HEK293T (cell line): ENCODE measurements at regions not wholly inside any gene's neighbourhood (a gene's known extent, or its start where the extent isn't known, plus 50 kb on each side); places are given as distances from the start of the nearest gene placed in this dataset.

Experiments
- CTCF ChIA-PET: fragments of 350-600 bp; formaldehyde crosslinking; extraction: SDS; loops from one replicate; lab custom pipeline; 2021; ENCODE audit warnings: antibody characterized with exemption, inconsistent platforms; lab: Yijun Ruan, JAX
- POLR2A ChIA-PET: fragments of 350-600 bp; formaldehyde crosslinking; extraction: SDS; loops from one replicate; lab custom pipeline; 2020; ENCODE audit warnings: antibody characterized with exemption, inconsistent platforms; lab: Yijun Ruan, JAX
- DNase-seq: peaks from one replicate; pipeline ENCODE4 v3.0.0; 2012; ENCODE audit warnings: mixed read lengths; ENCODE audit errors: extremely low spot score
- ARNT ChIP-seq: fragments of 450-650 bp; IDR thresholded peaks from 2 replicates; pipeline ENCODE4 v1.6.1; 2017; ENCODE audit warnings: mild to moderate bottlenecking
- BHLHE40 ChIP-seq: fragments of 450-650 bp; IDR thresholded peaks from 2 replicates; pipeline ENCODE4 v1.6.1; 2016; ENCODE audit warnings: mild to moderate bottlenecking, moderate library complexity, borderline replicate concordance
- CTBP1 ChIP-seq: fragments of 450-650 bp; IDR thresholded peaks from 2 replicates; pipeline ENCODE4 v1.6.1; 2016; ENCODE audit warnings: borderline replicate concordance
- ELF4 ChIP-seq: fragments of 450-650 bp; IDR thresholded peaks from 2 replicates; pipeline ENCODE4 v1.6.1; 2017; ENCODE audit warnings: antibody characterized with exemption
- FOXA1 ChIP-seq: fragments of 450-650 bp; IDR thresholded peaks from 2 replicates; pipeline ENCODE4 v1.6.1; 2016; ENCODE audit warnings: mild to moderate bottlenecking
- FOXK2 ChIP-seq: fragments of 450-650 bp; IDR thresholded peaks from 2 replicates; pipeline ENCODE4 v1.6.1; 2016; ENCODE audit warnings: mild to moderate bottlenecking
- FOXM1 ChIP-seq: fragments of 450-650 bp; IDR thresholded peaks from 2 replicates; pipeline ENCODE4 v1.6.1; 2017; ENCODE audit warnings: mild to moderate bottlenecking, borderline replicate concordance
- HDGF ChIP-seq: fragments of 450-650 bp; IDR thresholded peaks from 2 replicates; pipeline ENCODE4 v1.6.1; 2017; ENCODE audit warnings: antibody characterized with exemption, borderline replicate concordance
- L3MBTL2 ChIP-seq: fragments of 450-650 bp; conservative IDR thresholded peaks from 2 replicates; pipeline ENCODE4 v1.6.1; 2016; ENCODE audit warnings: mild to moderate bottlenecking
- LEF1 ChIP-seq: fragments of 450-650 bp; IDR thresholded peaks from 2 replicates; pipeline ENCODE4 v1.6.1; 2017; ENCODE audit warnings: mild to moderate bottlenecking, borderline replicate concordance
- NFRKB ChIP-seq: fragments of 450-650 bp; IDR thresholded peaks from 2 replicates; pipeline ENCODE4 v1.6.1; 2016; ENCODE audit warnings: mild to moderate bottlenecking, moderate library complexity
- PKNOX1 ChIP-seq: fragments of 450-650 bp; IDR thresholded peaks from 2 replicates; pipeline ENCODE4 v1.6.1; 2016
- SP1 ChIP-seq: fragments of 450-650 bp; IDR thresholded peaks from 2 replicates; pipeline ENCODE4 v1.6.1; 2017
- SUZ12 ChIP-seq: fragments of 450-650 bp; IDR thresholded peaks from 2 replicates; pipeline ENCODE4 v1.6.1; 2016; ENCODE audit warnings: mild to moderate bottlenecking
- TARDBP ChIP-seq: fragments of 450-650 bp; IDR thresholded peaks from 2 replicates; pipeline ENCODE4 v1.6.1; 2016
- ZNF384 ChIP-seq: fragments of 450-650 bp; IDR thresholded peaks from 2 replicates; pipeline ENCODE4 v1.6.1; 2016

DNA sequence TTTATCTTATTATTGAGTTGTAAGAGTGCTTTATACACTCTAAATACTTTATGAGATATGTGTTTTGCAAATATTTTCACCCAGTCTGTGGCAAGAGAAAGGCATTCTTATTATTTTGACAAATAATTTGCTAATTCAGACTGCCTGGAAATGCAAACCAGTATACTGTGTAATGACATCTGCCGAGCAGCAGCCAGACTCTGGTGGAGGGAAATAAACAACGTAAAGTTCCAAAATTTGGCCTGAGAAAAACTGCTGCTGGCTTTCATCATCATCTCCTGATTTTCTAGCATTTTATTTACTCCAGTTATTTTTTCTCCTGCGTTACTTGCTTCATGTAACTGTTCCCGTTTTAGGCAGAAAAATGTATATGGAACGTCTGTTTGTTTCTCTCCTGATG, 161.6 kb downstream of the RNF152 start:
- CTCF ChIA-PET = no interaction called here
- no peak for DNase-seq
- TF ChIP-seq SP1 (no peak), L3MBTL2 (no peak), HDGF (no peak), BHLHE40 (no peak), NFRKB (no peak)
- POLR2A ChIA-PET = no interaction called here

DNA sequence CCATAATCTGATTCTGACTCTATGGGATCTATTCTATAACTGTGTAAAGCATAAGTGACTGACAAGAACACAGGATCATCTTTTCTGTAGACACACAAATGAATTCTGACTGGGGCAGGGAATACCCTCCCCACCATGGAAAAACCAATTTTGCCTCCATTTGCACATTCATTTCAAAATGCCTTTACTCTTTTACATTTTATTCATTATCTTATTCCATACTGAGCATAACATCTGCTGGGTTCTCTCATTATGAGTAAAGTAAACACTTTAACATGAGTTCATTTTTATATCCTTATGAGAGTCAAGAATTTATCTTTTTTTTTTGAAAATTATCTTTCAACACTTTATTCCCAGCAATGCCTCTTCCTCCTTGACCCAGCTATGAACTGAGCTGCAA, 163.5 kb downstream of the RNF152 start:
- CTCF ChIA-PET = no interaction called here
- no peak for DNase-seq
- POLR2A ChIA-PET = no interaction called here
- TF ChIP-seq FOXM1 (no peak), BHLHE40 (no peak), CTBP1 (no peak), HDGF (no peak)

DNA sequence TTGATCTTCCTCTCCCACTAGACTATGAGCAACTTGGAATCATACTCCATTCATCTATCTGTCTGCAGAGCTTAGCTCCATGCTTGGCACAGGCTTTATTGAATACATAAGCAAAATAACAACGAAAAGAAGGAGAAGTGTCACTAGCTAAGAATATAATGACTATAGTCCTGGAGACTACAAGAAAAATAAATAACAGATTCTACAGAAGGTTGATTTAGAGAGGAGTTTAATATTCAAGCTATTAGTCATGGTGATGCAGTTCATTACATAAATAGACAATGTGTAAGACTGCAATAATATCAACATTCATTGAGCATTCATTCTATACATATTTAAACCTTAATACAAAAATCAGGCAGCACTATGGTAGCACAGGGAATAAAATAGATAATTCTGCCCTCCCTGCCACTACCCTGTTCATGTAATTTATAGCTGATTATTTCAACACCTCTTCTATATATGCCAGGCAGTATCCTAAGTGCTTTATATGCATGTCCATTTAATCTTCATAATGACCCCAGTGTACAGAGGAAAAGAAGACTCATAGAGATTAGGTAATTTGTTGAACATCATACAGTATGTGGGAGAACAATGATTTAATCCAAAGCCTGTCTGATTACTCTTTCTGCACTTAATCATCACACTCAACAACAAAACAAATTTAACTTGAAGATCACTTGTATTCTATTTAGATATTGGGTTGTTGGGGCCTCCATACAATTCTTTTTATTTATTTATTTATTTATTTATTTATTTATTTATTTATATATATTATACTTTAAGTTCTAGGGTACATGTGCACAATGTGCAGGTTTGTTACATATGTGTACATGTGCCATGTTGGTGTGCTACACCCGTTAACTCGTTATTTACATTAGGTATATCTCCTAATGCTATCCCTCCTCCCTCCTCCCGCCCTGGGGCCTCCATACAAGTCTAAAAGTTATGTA, 165.3 kb downstream of the RNF152 start:
- no peak for TF ChIP-seq NFRKB
- ChIA-PET CTCF (no interaction called here), POLR2A (no interaction called here)
- DNase-seq = no peak

DNA sequence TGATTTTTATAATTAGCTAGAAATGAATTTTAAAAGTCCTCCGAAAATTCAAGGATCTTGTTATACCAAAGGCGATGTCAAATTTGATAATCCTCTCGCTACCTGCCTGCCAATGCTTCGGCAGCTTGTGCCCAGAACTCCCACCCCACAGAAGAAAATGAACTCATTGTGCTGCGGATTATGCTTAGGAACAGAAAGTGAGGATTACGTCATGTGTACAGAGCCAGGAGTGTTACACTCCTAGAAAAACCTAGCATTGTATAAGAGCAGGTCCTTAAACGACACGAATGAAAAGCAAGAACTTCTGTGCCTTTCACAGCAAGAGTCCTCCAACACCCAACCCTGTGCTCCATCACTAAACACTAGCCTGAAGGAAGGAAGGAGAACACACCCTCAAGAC, 168.3 kb downstream of the RNF152 start:
- no peak for DNase-seq
- TF ChIP-seq ELF4 (no peak), ZNF384 (no peak), L3MBTL2 (no peak), HDGF (no peak), TARDBP (no peak), FOXA1 (no peak), PKNOX1 (no peak), BHLHE40 (no peak), SP1 (no peak), ARNT (no peak)
- CTCF ChIA-PET = no interaction called here
- POLR2A ChIA-PET = no interaction called here

DNA sequence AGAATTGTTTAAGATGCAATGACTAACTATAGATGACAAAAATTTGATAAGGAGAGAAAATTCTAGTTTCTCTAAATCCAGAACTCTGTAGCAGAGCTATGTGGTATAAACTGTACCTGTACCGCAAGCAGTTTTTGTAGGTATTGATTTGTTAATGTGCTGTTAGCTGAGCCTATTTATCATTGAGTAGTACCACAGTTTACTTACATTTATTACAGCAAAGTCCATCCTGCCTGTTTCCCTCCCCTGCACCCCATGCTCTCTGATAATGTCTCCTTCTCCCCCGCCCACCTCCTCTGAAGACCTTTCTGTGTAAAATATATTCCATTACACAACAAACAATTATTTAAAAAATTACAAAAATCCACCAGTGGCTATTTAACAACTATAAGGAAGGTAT, 170.6 kb downstream of the RNF152 start:
- no peak for DNase-seq
- ChIA-PET POLR2A (no interaction called here), CTCF (no interaction called here)
- TF ChIP-seq PKNOX1 (no peak), SP1 (no peak), ZNF384 (no peak), FOXK2 (no peak), ELF4 (no peak), CTBP1 (no peak), L3MBTL2 (no peak), LEF1 (no peak), NFRKB (no peak), HDGF (no peak), ARNT (no peak)

GRCh38 chr18:61720496-61720895, 172.3 kb downstream of the RNF152 start:
- no peak for DNase-seq
- TF ChIP-seq SUZ12 = no peak
- TF ChIP-seq ARNT = no peak
- no peak for TF ChIP-seq TARDBP
- TF ChIP-seq HDGF = no peak
- TF ChIP-seq PKNOX1 = no peak
- no peak for TF ChIP-seq ZNF384
- no peak for TF ChIP-seq FOXM1
- no peak for TF ChIP-seq CTBP1
- TF ChIP-seq FOXA1 = no peak
- TF ChIP-seq ELF4 = no peak
- TF ChIP-seq BHLHE40 = no peak
- ChIA-PET POLR2A (no interaction called here), CTCF (no interaction called here)

- DNase-seq = no peak
- TF ChIP-seq SP1 = no peak
- no peak for TF ChIP-seq ELF4
- TF ChIP-seq ARNT = no peak
- TF ChIP-seq NFRKB = no peak
- no peak for TF ChIP-seq ZNF384
- no peak for TF ChIP-seq BHLHE40
- ChIA-PET CTCF (no interaction called here), POLR2A (no interaction called here)
Measured at GRCh38 chr18:61719671-61720070, 173.1 kb downstream of the RNF152 start.
